ENCODE measurements at regions not wholly inside any gene's neighbourhood (a gene's known extent, or its start where the extent isn't known, plus 50 kb on each side); places are given as distances from the start of the nearest gene placed in this dataset.

DNA sequence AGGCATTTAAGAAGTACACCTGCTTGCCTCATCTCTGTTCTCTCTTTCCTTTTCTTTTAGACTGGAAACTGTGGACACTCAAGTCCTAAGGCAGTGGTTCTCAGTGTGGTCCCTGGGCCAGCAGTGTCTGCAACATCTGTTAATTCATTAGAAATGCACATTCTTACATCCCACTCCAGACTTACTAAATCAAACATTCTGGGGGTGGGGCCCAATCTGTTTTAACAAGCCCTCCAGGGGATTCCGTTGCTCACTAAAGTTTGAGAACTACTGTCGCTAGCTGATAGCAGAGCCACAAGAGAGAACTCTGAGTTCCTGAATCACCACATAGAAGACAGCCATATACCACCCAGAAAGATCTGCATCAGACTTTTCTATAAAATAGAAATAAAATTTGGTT is 430.6 kb downstream of the BCOR start:
- Histone ChIP-seq H4K91ac (ENCODE audit: insufficient read depth, low read depth, low read length) (no peak overlapping the region), H3K9me1 (ENCODE audit: insufficient read depth, low read length) (no peaks in the 10 kb centered on the region), H2BK15ac (ENCODE audit: low read depth, low read length) (no peak overlapping the region), H3K79me1 (ENCODE audit: low read depth in 1 of 2, low read length in 2 of 2) (no peaks in the 10 kb centered on the region), H3K4me2 (ENCODE audit: low read depth, low read length) (no peak overlapping the region), H3K4me3 (ENCODE audit: insufficient read depth, low read depth, low read length) (no peak overlapping the region), H4K20me1 (ENCODE audit: insufficient read depth, low read length) (no peaks in the 10 kb centered on the region), H4K8ac (ENCODE audit: low read depth in 2 of 2, low read length in 2 of 2) (no peak overlapping the region), H2AFZ (replicated peaks; ENCODE audit: low read length, poor library complexity) (no peak overlapping the region), H2BK20ac (ENCODE audit: low read depth, low read length) (no peak overlapping the region), H2AK9ac (replicated peaks; ENCODE audit: low read depth, low read length, poor library complexity) (no peak overlapping the region), H3K9me3 (ENCODE audit: control insufficient read depth, insufficient read depth, low read length) (no peaks in the 10 kb centered on the region), H3K14ac (replicated peaks; ENCODE audit: low read depth, low read length) (no peak overlapping the region), H3K4me1 (ENCODE audit: control insufficient read depth, insufficient read depth, low read length) (no peaks in the 10 kb centered on the region), H3K36me3 (ENCODE audit: control insufficient read depth, insufficient read depth, low read length) (no peaks in the 10 kb centered on the region), H3K27ac (ENCODE audit: insufficient read depth, low read length) (no peak overlapping the region), H4K5ac (ENCODE audit: low read depth, low read length) (no peak overlapping the region), H2BK120ac (ENCODE audit: low read depth, low read length) (no peak overlapping the region), H3K18ac (ENCODE audit: low read depth, low read length) (no peak overlapping the region), H2AK5ac (ENCODE audit: low read depth, low read length) (no peak overlapping the region), H3K9ac (ENCODE audit: low read depth, low read length) (no peak overlapping the region), H3K27me3 (ENCODE audit: control insufficient read depth, insufficient read depth, low read length) (peaks cover 19% of the 10 kb centered on the region), H3K4ac (ENCODE audit: low read depth, low read length) (no peak overlapping the region), H3K23ac (ENCODE audit: low read depth, low read length) (no peak overlapping the region), H3K56ac (ENCODE audit: extremely low read depth, insufficient read depth, low read length) (no peak overlapping the region), H2BK5ac (ENCODE audit: low read depth, low read length, poor library complexity, severe bottlenecking) (no peak overlapping the region)
- no TSS peak for BruUV-seq (replicated peaks)
- in situ Hi-C loops (cut with MboI; ENCODE audit: low sequenced_read_pairs): no loop called here
- dilution Hi-C loops (cut with HindIII; ENCODE audit: low sequenced_read_pairs, unreplicated experiment): no loop called here
- intact Hi-C loops (cut with micrococcal nuclease): no loop called here
- ChIA-PET POLR2A (ENCODE audit: unreplicated experiment) (no interaction called here), CTCF (no interaction called here)
- WGBS, 2 experiments (ENCODE audit: extremely low coverage in 2 of 2, insufficient read length in 1 of 2): no CpG with 5 or more reads among the region's 2 CpGs
- DNase-seq (no peak), ATAC-seq (ENCODE audit: low read depth) (no peak)
- no peak for TF ChIP-seq POLR2A (IDR thresholded peaks at IDR 0.05; ENCODE audit: low read depth, low read length)
- no peak for TF ChIP-seq RCOR1 (IDR thresholded peaks at IDR 0.05; ENCODE audit: insufficient replicate concordance, low read length)
- no peak for TF ChIP-seq NFE2L2 (IDR thresholded peaks at IDR 0.05; ENCODE audit: low read depth, low read length)
- no peak for TF ChIP-seq MAFK (IDR thresholded peaks at IDR 0.05; ENCODE audit: low read depth, low read length)
- no peak for TF ChIP-seq BHLHE40 (IDR thresholded peaks at IDR 0.05; ENCODE audit: low read depth, low read length)
- TF ChIP-seq FOS (IDR thresholded peaks at IDR 0.05; ENCODE audit: low read depth, low read length): no peak
- TF ChIP-seq RAD21 (IDR thresholded peaks at IDR 0.05; ENCODE audit: low read length): no peak
- TF ChIP-seq, protein P1, sequence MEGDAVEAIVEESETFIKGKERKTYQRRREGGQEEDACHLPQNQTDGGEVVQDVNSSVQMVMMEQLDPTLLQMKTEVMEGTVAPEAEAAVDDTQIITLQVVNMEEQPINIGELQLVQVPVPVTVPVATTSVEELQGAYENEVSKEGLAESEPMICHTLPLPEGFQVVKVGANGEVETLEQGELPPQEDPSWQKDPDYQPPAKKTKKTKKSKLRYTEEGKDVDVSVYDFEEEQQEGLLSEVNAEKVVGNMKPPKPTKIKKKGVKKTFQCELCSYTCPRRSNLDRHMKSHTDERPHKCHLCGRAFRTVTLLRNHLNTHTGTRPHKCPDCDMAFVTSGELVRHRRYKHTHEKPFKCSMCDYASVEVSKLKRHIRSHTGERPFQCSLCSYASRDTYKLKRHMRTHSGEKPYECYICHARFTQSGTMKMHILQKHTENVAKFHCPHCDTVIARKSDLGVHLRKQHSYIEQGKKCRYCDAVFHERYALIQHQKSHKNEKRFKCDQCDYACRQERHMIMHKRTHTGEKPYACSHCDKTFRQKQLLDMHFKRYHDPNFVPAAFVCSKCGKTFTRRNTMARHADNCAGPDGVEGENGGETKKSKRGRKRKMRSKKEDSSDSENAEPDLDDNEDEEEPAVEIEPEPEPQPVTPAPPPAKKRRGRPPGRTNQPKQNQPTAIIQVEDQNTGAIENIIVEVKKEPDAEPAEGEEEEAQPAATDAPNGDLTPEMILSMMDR (conservative IDR thresholded peaks at IDR 0.05; ENCODE audit: low read depth, low read length): no peak
- no peak for TF ChIP-seq MXI1 (IDR thresholded peaks at IDR 0.05; ENCODE audit: borderline replicate concordance, low read depth, low read length)
- TF ChIP-seq RFX5 (IDR thresholded peaks at IDR 0.05; ENCODE audit: low read depth, low read length): no peak
- TF ChIP-seq, protein P2, sequence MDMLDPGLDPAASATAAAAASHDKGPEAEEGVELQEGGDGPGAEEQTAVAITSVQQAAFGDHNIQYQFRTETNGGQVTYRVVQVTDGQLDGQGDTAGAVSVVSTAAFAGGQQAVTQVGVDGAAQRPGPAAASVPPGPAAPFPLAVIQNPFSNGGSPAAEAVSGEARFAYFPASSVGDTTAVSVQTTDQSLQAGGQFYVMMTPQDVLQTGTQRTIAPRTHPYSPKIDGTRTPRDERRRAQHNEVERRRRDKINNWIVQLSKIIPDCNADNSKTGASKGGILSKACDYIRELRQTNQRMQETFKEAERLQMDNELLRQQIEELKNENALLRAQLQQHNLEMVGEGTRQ (IDR thresholded peaks at IDR 0.05; ENCODE audit: low read depth, low read length): no peak
- TF ChIP-seq, protein P3, sequence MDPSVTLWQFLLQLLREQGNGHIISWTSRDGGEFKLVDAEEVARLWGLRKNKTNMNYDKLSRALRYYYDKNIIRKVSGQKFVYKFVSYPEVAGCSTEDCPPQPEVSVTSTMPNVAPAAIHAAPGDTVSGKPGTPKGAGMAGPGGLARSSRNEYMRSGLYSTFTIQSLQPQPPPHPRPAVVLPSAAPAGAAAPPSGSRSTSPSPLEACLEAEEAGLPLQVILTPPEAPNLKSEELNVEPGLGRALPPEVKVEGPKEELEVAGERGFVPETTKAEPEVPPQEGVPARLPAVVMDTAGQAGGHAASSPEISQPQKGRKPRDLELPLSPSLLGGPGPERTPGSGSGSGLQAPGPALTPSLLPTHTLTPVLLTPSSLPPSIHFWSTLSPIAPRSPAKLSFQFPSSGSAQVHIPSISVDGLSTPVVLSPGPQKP (IDR thresholded peaks at IDR 0.05; ENCODE audit: borderline replicate concordance, low read depth, low read length): no peak
- no peak for TF ChIP-seq SMC3 (IDR thresholded peaks at IDR 0.05; ENCODE audit: low read depth, low read length)

Measured in IMR-90 (cell line).